Kidney tubule cell (primary cell): ENCODE measurements at regions not wholly inside any gene's neighbourhood (a gene's known extent, or its start where the extent isn't known, plus 50 kb on each side); places are given as distances from the start of the nearest gene placed in this dataset.

Experiments used
- DNase-seq: peaks from one replicate; pipeline ENCODE4 v3.0.0-alpha.2; 2018; ENCODE audit warnings: low spot score

DNA sequence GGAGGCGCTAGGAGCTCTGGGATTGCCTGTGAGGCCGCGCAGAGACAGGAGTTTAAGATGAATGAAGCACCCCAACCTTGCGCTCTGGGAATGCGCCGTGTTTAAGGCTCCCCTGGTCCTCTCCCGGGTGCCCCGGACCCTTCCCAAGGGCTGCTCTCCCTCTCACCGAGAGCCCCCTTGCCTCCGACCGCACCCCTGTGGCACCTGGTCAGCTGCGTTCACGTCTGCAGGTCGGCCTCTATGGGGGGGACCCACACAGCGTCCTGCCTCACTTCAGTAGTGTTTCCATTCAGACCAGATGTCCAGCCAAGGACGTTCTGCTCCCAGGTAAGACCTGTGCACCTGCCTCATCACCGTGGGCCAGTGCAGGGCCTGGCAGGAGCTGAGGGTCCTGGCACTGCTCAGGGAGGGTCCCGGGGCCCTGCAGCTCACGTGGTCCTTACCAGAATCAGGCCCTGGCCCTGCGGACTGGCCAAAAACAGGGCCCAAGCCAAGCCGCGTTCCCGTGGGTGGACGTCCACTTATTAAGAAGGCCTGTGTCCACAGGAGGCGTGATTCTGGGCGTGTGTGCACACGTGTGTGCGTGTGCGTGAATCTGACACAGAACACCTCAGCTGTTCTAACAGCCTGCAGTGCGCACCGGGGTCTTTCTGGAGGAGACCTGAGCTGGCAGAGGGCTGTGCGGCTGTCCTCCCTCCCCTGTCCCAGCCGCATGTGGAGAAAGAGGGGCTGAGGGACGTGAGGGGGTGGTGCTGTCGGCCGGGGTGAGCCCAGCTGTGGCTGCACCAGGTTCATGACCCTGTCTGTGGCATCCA lies 79.9 kb upstream of the BHLHE23 start:
- DNase-seq, result no peak

DNA sequence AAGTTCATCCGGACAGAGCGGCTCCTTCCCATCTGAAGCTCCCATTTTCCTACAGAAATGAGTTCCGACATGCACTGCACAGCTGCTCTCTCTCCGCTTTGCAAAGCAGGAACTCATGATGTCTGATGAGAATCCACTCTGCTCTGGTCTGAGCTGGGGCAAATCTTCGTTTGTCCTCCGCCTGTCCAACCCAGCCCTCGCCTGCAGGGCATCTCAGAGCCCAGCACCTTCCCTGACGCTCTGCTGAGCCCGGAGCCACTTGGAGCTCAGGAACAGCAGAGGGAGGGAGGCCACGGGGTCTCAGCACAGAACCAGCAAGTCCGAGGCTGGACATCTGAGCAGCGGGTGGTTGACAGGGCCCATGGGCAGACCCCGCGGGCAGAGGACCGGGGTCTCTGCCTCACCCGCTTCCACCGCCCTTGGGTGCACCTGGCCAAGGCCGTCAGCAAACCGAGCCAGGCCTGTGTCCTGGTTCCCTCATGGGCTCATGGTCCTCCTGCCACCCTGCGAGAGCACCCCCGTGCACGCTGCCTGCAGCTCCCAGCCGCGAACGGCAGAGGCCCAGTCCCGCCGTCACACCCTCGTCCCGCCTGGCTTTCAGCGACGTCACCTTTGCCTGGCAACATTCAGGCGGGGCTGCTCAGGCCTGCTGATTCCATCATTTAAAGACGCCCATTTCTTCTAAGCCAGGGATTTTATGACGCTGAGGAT lies 78.5 kb upstream of the BHLHE23 start:
- no peak for DNase-seq

DNA sequence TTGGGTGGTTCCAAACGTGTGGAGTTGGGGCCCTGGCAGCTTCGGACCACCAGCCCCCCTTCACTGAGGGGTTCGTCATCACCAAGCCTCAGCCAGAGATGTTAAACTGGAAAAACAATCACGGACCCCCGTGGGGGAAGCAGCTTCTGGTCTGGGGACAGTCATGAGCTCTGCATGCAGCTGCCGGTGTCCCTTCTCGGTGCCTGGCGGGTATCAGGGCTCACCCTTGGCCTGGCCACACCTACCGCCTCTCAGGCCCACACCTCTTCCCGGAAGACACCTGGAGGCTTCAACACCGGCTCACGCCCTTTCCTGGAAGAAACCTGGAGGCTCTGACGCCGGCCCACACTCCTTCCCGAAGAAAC lies 77.8 kb upstream of the BHLHE23 start:
- DNase-seq, result no peak

DNA sequence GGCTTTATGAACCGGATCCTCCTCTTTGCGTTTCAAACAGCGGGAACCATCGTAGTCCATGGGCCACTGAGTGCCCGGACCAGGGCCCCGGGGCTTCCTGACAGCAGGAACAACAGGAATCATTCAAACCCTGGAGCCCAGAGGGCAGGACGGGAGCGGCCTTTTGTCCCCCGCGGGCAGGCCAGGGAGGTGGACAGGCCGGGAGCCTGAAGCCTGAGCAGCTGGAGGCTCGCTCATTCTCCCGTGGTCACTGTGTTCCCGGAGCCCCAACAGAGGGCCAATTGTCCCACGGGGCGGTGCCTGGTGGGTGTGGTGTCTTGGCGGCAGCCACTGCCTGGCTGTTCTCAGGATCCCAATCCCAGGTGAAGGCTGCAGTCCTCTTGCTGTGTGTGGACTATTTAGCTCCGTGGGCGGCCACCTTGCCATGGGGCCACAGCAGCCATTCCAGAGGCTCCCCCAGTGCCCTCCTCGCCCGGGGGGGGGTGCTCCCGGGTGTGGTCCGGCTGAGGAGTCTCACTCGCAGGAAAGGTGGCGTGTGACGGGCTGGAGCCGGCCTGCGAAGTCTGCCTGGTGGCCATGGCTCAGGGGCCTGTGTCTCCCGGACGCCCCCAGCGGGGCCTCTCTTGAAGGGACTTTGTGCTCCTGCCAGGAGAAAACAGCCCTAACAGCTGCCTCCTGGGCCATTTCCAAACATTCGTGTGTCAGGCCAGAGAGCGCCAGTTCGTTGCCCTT lies 77.2 kb upstream of the BHLHE23 start:
- DNase-seq, result no peak

DNA sequence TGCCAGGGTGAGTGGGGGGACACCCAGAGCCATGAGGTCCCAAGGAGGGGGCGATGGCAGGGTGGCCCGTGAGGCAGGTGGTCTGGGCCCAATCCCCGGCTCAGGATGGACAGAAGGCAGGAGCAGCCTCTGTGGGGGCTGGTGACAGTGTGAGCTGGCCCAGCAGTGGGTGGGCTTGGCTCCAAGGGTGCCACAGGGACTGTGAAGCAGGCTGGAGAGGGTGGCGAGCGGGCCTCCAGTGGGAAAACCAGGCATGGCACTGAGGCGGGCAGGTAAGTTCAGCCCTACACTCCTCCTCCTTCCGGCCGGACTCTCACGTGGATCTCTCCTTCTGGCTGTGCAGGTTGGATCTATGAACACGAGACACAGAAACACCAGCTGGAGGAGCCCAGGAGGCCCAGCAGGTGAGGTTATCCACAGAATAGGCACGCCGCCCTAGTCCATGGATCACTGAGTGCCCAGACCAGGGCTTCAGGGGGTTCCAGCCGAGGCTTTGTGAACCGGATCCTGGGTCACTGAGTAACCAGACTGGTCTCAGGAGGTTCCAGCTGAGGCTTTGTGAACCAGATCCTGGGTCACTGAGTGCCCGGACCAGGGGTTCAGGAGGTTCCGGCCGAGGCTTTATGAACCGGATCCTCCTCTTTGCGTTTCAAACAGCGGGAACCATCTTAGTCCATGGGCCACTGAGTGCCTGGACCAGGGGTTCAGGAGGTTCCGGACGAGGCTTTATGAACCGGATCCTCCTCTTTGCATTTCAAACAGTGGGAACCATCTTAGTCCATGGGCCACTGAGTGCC lies 76.4 kb upstream of the BHLHE23 start:
- DNase-seq, result no peak

DNA sequence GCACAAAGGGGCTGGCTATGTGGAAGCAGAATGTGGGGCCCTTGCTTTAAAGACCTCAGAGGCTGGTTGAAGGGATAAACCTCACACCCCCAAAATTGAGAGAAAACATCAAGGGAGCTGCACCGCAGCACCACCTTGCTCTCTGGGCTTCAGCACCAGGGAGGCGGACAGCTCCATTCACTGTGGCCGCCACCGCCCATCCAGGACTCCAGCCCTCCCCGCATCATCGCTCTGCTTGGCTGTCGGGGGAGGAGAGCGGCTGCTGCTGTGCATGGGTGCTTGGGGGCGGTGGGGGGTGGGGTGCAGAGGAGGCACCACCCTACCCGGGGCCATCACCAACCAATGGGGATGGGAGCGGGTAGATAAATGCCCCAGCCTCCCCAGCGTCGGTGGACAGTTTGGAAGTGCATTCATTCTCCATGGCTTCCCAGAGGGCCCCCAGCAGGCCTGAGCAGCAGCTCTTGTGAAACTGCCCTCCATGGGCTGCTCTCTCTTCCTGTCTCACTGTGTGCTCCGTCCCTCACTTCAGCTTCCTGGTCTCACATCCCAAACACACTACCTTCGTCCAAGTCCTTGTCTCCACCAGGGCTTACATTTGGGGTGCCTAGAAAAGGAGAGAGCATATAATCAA lies 75.7 kb upstream of the BHLHE23 start:
- peak; percentile 33 for DNase-seq

DNA sequence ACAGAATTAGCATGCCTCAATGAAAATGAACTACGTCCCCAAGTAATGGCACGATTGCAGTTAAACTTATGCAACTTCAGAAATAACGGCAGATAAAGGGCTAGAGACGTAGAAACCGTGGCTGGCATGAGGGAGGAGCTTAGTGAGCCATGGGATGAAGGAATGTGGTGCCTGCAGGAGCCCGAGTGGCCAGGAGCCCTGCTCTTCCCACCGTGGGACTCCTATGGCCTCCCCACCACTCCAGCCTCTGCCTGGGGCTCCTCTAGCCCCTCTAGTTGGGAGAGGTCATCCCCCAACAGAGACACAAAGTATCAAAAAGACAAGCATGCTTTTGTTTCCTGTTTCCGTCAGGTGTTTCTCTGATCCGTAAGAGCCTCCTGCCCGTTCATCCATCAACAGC lies 75.1 kb upstream of the BHLHE23 start:
- DNase-seq, result no peak

DNA sequence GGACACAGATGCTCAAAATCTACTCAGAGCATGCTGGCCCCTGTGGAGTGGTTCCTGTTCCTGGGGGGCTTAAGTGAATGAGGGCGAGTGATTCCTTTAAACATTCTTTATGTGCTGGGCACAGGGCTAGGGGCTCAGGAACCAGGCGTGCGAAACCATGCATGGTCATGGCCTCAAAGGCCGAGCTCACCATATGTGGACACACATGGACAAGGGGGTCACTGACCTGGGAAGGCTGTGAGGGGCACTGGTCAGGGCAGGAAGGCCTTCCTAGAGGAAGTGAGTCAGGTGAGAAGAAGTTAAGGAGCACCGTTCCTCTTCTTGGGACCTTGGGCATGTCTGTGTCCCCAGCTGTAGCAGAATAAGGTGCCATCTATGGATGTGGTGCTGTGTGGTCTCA lies 74.6 kb upstream of the BHLHE23 start:
- no peak for DNase-seq

DNA sequence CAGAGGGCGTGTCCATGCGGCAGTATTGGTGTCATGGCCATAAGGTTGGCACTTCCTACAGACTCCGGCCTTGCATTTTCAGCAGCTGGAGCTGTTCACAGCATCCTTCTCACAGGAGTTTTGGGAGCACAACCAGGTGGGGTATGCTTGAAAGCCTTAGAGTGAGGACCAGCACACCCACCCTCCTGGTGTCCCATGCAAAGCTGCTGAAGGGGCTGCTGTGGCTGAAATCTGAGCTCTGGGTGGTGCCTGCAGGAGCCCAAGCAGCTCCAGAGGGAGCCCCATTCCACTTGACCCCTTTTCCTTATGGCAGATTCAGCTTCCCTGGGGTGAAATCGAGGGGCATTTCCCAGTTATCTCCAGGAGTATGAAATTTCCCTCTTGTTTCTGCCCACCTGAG lies 74.0 kb upstream of the BHLHE23 start:
- no peak for DNase-seq

DNA sequence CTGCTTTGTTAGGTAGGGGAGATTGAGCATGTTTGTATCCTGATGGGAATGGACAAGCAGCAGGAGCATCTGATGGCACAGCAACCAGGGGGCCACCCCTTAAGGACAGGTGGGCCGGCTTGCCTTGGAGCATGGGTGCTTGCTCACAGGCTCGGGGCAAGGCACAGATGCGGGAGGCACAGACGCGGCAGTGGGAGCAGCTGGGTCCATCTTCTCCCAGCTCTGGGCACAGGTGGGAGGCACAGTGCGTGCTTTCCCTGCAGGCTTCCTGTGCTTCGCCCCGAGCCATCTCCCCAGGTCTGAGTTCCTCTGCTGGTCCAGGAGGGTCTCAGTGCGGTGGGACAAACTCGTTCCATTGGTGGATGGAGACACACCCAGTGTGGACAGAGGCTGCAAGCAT lies 73.6 kb upstream of the BHLHE23 start:
- no peak for DNase-seq

DNA sequence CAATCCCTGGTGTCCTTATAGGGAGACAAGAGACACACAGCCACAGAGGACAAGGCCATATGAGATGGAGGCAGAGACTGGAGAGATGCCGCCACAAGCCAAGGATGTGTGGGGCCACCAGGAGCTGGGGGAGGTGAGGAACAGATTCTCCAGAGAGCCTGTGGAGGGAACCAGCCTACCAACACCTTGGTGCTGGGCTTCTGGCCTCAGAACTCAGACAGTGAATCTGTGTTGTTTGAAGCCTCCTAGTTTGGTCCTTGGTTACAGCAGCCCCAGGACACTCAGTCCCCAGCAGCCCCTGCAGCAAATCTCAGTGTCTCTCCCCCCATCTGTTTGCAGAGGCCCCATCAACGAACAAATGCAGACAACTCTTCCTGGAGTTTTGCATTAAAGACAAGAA lies 73.2 kb upstream of the BHLHE23 start:
- DNase-seq, result no peak

DNA sequence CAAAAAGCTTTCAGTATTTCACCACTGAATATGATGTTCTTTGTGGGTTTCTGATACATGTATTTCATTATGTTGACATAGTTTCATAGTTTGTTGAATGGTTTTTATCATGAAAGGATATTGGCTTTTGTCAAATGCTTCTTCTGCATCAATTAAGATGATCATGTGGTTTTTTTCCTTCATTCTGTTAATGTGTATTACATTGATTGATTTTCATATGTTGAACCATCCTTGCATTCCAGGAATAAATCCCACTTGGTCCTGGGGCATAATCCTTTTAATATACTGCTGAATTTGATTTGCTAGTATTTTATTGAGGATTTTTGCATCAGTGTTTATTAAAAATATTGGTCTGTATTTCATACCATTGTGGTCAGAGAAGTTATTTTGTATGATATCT lies 70.9 kb upstream of the BHLHE23 start:
- DNase-seq, result no peak

DNA sequence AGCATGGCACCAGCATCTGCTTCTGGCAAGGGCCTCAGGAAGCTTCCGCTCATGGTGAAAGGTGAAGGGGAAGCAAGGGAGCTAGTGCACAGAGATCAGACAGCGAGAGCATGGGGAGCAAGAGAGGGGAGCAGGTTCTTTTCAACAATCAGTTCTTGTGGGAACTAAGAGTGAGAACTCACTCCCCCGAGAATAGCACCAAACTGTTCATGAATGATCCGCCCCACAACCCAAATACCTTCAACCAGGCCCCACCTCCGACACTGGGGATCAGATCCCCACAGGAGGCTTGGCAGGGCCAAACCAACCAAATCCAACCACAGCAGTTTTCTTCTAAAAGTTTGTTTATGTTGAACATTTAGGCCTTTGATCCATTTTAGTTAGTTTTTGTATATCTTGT lies 69.7 kb upstream of the BHLHE23 start:
- DNase-seq, result no peak

DNA sequence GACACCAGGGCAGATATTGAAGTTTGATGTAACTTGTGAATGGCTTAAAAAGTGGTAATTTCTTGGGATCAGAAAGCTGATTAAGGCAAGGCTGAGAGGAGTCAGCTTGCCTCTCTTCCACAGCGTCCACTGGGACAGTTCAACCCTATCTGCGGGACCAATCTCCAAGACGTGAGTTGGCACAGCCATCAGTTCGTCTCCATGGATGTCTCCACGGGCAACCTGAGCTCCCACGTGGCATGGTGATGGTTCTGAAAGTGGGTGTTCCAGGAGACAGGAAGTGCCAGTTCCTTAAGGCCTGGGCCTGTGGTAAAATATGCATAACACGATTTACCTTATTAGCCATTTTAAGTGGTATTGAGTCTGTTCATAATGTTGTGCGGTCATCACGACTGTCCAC lies 67.9 kb upstream of the BHLHE23 start:
- DNase-seq, result no peak

DNA sequence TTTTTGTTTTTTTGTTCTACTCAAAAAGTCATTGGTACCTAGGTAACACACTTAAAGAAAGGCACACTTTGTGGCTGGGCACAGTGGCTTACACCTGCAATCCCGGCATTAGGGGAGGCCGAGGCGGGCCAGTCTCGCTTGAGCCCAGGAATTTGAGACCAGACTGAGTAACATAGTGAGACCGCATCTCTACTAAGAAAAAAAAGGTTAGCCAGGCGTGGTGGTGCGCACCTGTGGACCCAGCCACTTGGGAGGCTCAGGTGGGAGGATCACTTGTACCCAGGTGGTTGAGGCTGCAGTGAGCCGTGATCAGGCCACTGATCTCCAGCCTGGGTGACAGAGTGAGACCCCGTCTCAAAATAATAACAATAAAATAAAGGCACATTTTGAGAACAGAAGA lies 67.4 kb upstream of the BHLHE23 start:
- no peak for DNase-seq

DNA sequence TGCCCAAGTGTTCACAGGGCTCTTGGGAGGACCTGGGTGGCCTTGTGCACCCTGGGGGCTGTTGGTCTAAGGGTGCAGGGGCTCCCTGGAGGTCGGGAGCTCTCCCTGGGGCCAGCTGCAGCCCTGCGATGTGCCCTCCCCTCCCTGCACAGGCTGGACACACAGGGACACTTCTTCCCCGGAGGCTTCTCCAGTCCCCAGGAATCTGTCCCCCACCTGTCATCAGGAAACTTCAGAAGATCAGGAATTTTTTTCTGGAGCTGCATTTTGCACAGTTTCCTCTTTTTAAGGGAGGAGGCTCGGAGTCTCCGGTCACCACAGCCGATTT lies 66.9 kb upstream of the BHLHE23 start:
- no peak for DNase-seq

DNA sequence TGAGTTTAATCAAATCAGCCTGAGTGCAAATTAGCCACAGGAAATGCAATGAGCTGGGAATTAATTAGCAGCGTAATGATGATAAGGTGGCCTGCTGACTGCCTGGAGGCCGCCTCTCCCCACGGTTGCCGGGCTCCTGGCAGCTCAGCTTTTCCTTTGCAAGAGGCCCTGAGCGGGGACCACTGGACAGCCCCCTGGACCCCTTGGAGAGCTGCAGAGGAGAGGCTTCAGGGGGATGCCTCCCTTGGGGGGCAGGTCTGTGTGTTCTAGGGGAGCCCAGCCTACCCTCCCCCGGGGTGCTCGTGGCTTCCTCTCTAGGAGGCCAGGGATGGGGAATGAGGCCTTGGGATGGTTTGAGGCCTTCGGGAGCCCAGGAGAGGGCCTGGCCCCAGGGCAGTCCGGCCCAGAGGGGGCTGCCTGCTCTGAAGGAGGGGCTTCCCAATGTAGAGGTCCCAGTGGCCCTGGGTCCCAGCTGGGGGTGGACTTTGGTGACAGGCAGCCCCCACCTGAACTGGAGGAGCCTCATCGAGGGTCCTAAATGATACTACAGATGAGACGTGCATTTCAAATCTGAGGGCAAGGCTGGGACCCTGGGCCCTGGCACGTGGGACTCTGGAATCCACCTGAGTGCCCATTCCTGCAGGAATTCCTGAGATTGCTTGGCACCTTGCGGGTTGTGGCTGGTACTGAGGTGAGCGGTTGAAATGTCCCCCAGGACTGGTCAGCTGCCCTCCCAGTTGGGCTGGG lies 66.4 kb upstream of the BHLHE23 start:
- no peak for DNase-seq

DNA sequence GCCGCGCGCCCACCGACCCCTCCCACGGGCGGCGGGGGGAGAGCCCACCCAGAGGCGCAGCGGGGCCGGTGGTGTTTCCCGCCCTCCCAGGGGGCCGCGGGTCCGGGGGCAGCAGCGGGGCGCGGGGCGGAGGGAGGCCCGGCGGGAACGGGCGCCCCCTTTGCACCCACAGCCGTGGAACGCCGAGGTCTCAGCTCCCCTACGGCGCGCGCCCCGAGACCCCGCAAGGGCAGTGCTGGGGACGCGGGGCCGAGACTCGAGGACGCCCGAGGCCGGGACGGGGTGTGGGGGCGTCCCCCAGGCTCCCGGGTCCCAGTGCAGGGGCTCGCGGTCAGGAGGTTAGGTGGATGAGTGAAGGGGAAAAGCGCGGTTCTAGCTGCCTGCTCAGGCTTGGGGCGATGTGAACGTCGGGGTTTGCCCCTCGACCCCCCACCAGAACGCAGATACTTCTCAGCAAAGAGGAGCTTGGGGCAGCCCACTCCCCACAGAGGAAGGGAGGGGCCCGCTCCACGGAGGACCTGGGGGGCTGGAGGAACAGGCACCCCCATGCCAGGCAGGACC lies 65.5 kb upstream of the BHLHE23 start:
- DNase-seq, result no peak

DNA sequence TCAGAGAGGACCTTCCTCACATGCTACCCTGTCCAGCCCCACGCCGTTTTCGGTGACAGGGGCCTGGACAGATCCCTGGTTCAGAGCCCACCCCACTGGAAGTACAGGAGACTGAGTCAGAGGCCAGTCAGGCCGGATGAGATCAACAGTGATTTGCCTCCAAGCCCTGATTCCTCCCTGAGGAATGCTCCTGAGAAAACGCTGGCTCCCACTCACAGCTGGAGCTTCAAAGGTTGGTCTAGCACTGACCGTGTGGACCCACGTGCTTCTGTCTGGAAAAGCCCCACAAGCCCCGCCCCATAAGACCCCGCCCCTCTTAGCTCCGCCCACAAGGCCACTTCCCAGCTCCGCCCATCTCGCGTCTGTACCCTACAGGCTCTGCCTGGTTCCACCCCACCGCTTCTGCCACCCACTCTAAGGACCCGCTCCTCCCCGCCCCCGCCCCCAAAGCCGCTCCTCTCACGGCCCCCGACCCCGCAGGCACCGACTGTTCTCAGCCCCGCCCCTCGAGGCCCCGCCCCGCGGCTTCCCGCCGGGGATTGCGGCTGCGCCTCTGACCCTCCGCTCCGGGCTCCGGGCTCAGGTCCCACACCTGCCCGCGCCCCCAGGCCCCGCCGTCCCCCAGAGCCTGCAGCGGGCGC lies 64.9 kb upstream of the BHLHE23 start:
- peak; percentile 70 for DNase-seq

DNA sequence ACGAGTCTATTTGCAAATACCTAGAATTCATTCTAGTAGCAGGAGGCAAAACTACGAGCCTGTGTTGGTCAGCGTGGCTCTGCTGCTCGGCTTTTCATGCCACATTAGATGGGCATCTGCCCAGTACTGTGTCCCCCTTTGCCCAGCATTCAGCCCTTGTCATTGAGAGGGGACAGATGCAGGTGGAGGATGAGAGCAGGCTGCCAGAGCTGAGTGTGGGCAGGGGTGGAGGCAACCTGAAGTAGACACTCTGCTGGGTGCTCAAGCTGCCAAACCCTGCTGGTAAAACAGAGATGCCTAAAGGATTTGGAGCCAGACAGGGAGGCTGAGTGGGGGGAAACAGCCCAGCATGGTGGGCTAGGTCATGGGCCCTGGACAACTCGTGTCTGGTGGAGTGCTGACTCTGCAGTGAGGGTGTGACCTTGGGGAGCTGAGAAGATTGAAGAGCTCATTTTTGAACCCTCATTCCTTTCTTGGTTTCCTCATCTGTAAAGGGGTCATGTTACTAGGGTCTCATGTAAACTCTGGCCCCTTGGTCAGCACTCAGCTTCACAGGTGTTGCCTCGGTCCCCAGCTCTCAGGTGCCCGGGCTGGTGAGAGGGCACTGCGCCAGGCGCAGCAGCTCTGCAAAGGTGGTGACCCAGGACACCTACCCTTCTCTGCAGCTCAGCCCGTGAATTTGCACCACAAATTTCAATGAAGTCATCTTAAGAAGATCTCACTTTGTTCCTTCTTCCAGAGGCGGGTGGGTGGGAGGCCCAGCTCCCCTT lies 64.2 kb upstream of the BHLHE23 start:
- no peak for DNase-seq
